HFFc6 (cell line): ENCODE measurements at regions not wholly inside any gene's neighbourhood (a gene's known extent, or its start where the extent isn't known, plus 50 kb on each side); places are given as distances from the start of the nearest gene placed in this dataset.

ENCODE experiments used
- DNase-seq: peaks from one replicate; pipeline ENCODE4 v3.0.0-alpha.2; 2018
- H3K27ac Mint-ChIP-seq: 2 replicates; pipeline ENCODE4 v1.8.0; 2020; ENCODE audit warnings: mild to moderate bottlenecking, mixed read lengths
- H3K27me3 Mint-ChIP-seq: 2 replicates; pipeline ENCODE4 v1.8.0; 2021; ENCODE audit warnings: mild to moderate bottlenecking, moderate library complexity, mixed read lengths; ENCODE audit not compliant: insufficient read depth
- H3K36me3 Mint-ChIP-seq: 2 replicates; pipeline ENCODE4 v1.8.0; 2021; ENCODE audit warnings: low read depth, mixed read lengths
- H3K4me1 Mint-ChIP-seq: 2 replicates; pipeline ENCODE4 v1.8.0; 2020; ENCODE audit warnings: low read depth, mixed read lengths
- H3K4me3 Mint-ChIP-seq: 2 replicates; pipeline ENCODE4 v1.8.0; 2020; ENCODE audit warnings: mild to moderate bottlenecking, moderate library complexity, mixed read lengths
- H3K9me3 Mint-ChIP-seq: 2 replicates; pipeline ENCODE4 v1.8.0; 2020; ENCODE audit warnings: mild to moderate bottlenecking, mixed read lengths
- CTCF ChIP-seq: fragments of 200-600 bp; sonication (generic); IDR thresholded peaks from 2 replicates; pipeline ENCODE4 v1.5.0; 2021; ENCODE audit warnings: antibody characterized with exemption, mild to moderate bottlenecking

GRCh38 chr13:90281709-90282108, 1065.8 kb upstream of the MIR17HG start:
- peaks cover 2% of the 10 kb centered on the region; the same call in 1 of the 2 replicates for H3K27me3 Mint-ChIP-seq
- H3K36me3 Mint-ChIP-seq: no peaks in the 10 kb centered on the region
- no peaks in the 10 kb centered on the region for H3K9me3 Mint-ChIP-seq
- no peak for TF ChIP-seq CTCF
- H3K4me1 Mint-ChIP-seq: no peaks in the 10 kb centered on the region
- no peak overlapping the region for H3K27ac Mint-ChIP-seq
- no peak overlapping the region for H3K4me3 Mint-ChIP-seq
- DNase-seq: no peak

GRCh38 chr13:90287521-90287920, 1060.0 kb upstream of the MIR17HG start:
- no peaks in the 10 kb centered on the region for H3K36me3 Mint-ChIP-seq
- TF ChIP-seq CTCF: no peak
- no peaks in the 10 kb centered on the region; the same call in 1 of the 2 replicates for H3K4me1 Mint-ChIP-seq
- no peaks in the 10 kb centered on the region; the same call in 1 of the 2 replicates for H3K27me3 Mint-ChIP-seq
- DNase-seq: no peak
- no peak overlapping the region for H3K4me3 Mint-ChIP-seq
- no peaks in the 10 kb centered on the region for H3K9me3 Mint-ChIP-seq
- no peak overlapping the region for H3K27ac Mint-ChIP-seq

- DNase-seq: no peak
- H3K36me3 Mint-ChIP-seq: no peaks in the 10 kb centered on the region
- H3K4me3 Mint-ChIP-seq: peak overlapping the region; percentile 57; the same call in 1 of the 2 replicates
- no peaks in the 10 kb centered on the region for H3K9me3 Mint-ChIP-seq
- no peak overlapping the region for H3K27ac Mint-ChIP-seq
- TF ChIP-seq CTCF: no peak
- H3K4me1 Mint-ChIP-seq: peaks cover 10% of the 10 kb centered on the region; the same call in 1 of the 2 replicates
- H3K27me3 Mint-ChIP-seq: no peaks in the 10 kb centered on the region; the same call in 1 of the 2 replicates
Observed at GRCh38 chr13:90293793-90294361, 1053.6 kb upstream of the MIR17HG start.

GRCh38 chr13:90299238-90299637, 1048.2 kb upstream of the MIR17HG start:
- Mint-ChIP-seq H3K4me3 (no peak overlapping the region), H3K36me3 (no peaks in the 10 kb centered on the region), H3K9me3 (no peaks in the 10 kb centered on the region), H3K27ac (no peak overlapping the region), H3K27me3 (no peaks in the 10 kb centered on the region; the same call in 1 of the 2 replicates), H3K4me1 (peaks cover 6% of the 10 kb centered on the region; the same call in 1 of the 2 replicates)
- TF ChIP-seq CTCF: no peak
- DNase-seq: no peak

- no peaks in the 10 kb centered on the region; the same call in 1 of the 2 replicates for H3K27me3 Mint-ChIP-seq
- DNase-seq: no peak
- no peak for TF ChIP-seq CTCF
- no peak overlapping the region for H3K4me3 Mint-ChIP-seq
- H3K36me3 Mint-ChIP-seq: no peaks in the 10 kb centered on the region
- H3K9me3 Mint-ChIP-seq: no peaks in the 10 kb centered on the region
- H3K4me1 Mint-ChIP-seq: peaks cover 6% of the 10 kb centered on the region; the same call in 1 of the 2 replicates
- H3K27ac Mint-ChIP-seq: no peak overlapping the region
Observed at GRCh38 chr13:90300015-90300414, 1047.5 kb upstream of the MIR17HG start.
